ENCODE measurements at regions not wholly inside any gene's neighbourhood (a gene's known extent, or its start where the extent isn't known, plus 50 kb on each side); places are given as distances from the start of the nearest gene placed in this dataset.

- Histone ChIP-seq H3K79me2 (ENCODE audit: control insufficient read depth, insufficient read depth, low read length) (no peaks in the 10 kb centered on the region), H2AFZ (ENCODE audit: insufficient read depth, low read depth, low read length, poor library complexity, severe bottlenecking) (no peak overlapping the region), H3K4me1 (ENCODE audit: control insufficient read depth in 2 of 2, insufficient read depth in 2 of 2, low read length in 2 of 2) (no peaks in the 10 kb centered on the region), H4K20me1 (ENCODE audit: control insufficient read depth, insufficient read depth, low read length, poor library complexity, severe bottlenecking) (no peaks in the 10 kb centered on the region), H3K9me3 (ENCODE audit: control extremely low read depth in 1 of 3, control insufficient read depth in 2 of 3, insufficient read depth in 1 of 3, low read length in 2 of 3) (peaks cover 0 to 17% (median 0%) of the 10 kb centered on the region in 3 donors), H3K27me3 (replicated peaks in 1 of 4; ENCODE audit: control extremely low read depth in 1 of 4, control insufficient read depth in 3 of 4, insufficient read depth in 4 of 4, low read length in 3 of 4) (peaks cover 0 to 7% (median 0%) of the 10 kb centered on the region in 4 experiments), H3K27ac (ENCODE audit: low read length in 2 of 2) (no peak overlapping the region), H3K36me3 (replicated peaks in 1 of 2; ENCODE audit: control extremely low read depth in 1 of 2, control insufficient read depth in 1 of 2, extremely low read depth in 1 of 2, insufficient read depth in 2 of 2, low read length in 1 of 2) (no peaks in the 10 kb centered on the region), H3K4me3 (ENCODE audit: control extremely low read depth in 1 of 5, extremely low read depth in 1 of 5, insufficient read depth in 1 of 5, low read depth in 2 of 5, low read length in 4 of 5) (no peak overlapping the region), H3K4me2 (replicated peaks; ENCODE audit: low read depth, low read length, poor library complexity, severe bottlenecking) (no peak overlapping the region), H3K9ac (ENCODE audit: low read length) (no peak overlapping the region)
- H3K4me3 Mint-ChIP-seq, result no peak overlapping the region
- no peak overlapping the region for H3K27ac Mint-ChIP-seq
- no peaks in the 10 kb centered on the region for H3K4me1 Mint-ChIP-seq
- 79% methylated on average over 15 of the region's 15 CpGs for WGBS (ENCODE audit: insufficient coverage)
- intact Hi-C loops (cut with micrococcal nuclease), result no loop called here
- TF ChIP-seq EZH2 (IDR thresholded peaks at IDR 0.05; ENCODE audit: borderline replicate concordance, insufficient read depth, low read depth, low read length, poor library complexity, severe bottlenecking) (no peak), CTCF (IDR thresholded peaks at IDR 0.05) (no peak)
- no peak for ATAC-seq (ENCODE audit: low read depth)
- CTCF ChIA-PET, result no interaction called here
- no peak for DNase-seq
- POLR2A ChIA-PET, result no interaction called here
- H3K9me3 Mint-ChIP-seq (ENCODE audit: insufficient read depth), result no peaks in the 10 kb centered on the region
- H3K27me3 Mint-ChIP-seq, result no peaks in the 10 kb centered on the region
These were observed 94.9 kb upstream of the NKX1-1 start for GRCh38 chr4:1500966-1501753.

GRCh38 chr4:1500231-1500965, 94.2 kb upstream of the NKX1-1 start:
- Histone ChIP-seq H3K4me1 (ENCODE audit: control insufficient read depth in 2 of 2, insufficient read depth in 2 of 2, low read length in 2 of 2) (no peaks in the 10 kb centered on the region), H3K79me2 (ENCODE audit: control insufficient read depth, insufficient read depth, low read length) (no peaks in the 10 kb centered on the region), H3K9ac (ENCODE audit: low read length) (no peak overlapping the region), H3K27me3 (replicated peaks in 1 of 4; ENCODE audit: control extremely low read depth in 1 of 4, control insufficient read depth in 3 of 4, insufficient read depth in 4 of 4, low read length in 3 of 4) (peaks cover 0 to 2% (median 0%) of the 10 kb centered on the region in 4 experiments), H3K36me3 (replicated peaks in 1 of 2; ENCODE audit: control extremely low read depth in 1 of 2, control insufficient read depth in 1 of 2, extremely low read depth in 1 of 2, insufficient read depth in 2 of 2, low read length in 1 of 2) (no peaks in the 10 kb centered on the region), H3K4me2 (replicated peaks; ENCODE audit: low read depth, low read length, poor library complexity, severe bottlenecking) (no peak overlapping the region), H3K4me3 (ENCODE audit: control extremely low read depth in 1 of 5, extremely low read depth in 1 of 5, insufficient read depth in 1 of 5, low read depth in 2 of 5, low read length in 4 of 5) (no peak overlapping the region), H2AFZ (ENCODE audit: insufficient read depth, low read depth, low read length, poor library complexity, severe bottlenecking) (no peak overlapping the region), H3K9me3 (ENCODE audit: control extremely low read depth in 1 of 3, control insufficient read depth in 2 of 3, insufficient read depth in 1 of 3, low read length in 2 of 3) (peaks cover 0 to 17% (median 0%) of the 10 kb centered on the region in 3 donors), H3K27ac (ENCODE audit: low read length in 2 of 2) (no peak overlapping the region), H4K20me1 (ENCODE audit: control insufficient read depth, insufficient read depth, low read length, poor library complexity, severe bottlenecking) (no peaks in the 10 kb centered on the region)
- H3K4me3 Mint-ChIP-seq, result no peak overlapping the region
- intact Hi-C loops (cut with micrococcal nuclease), result no loop called here
- no peak overlapping the region for H3K27ac Mint-ChIP-seq
- ATAC-seq (ENCODE audit: low read depth), result no peak
- H3K27me3 Mint-ChIP-seq, result no peaks in the 10 kb centered on the region
- DNase-seq, result no peak
- POLR2A ChIA-PET, result no interaction called here
- 92% methylated on average over 17 of the region's 18 CpGs for WGBS (ENCODE audit: insufficient coverage)
- CTCF ChIA-PET, result no interaction called here
- no peaks in the 10 kb centered on the region for H3K9me3 Mint-ChIP-seq (ENCODE audit: insufficient read depth)
- TF ChIP-seq CTCF (IDR thresholded peaks at IDR 0.05), result no peak
- no peak for TF ChIP-seq EZH2 (IDR thresholded peaks at IDR 0.05; ENCODE audit: borderline replicate concordance, insufficient read depth, low read depth, low read length, poor library complexity, severe bottlenecking)
- no peaks in the 10 kb centered on the region for H3K4me1 Mint-ChIP-seq
